ENCODE measurements at regions not wholly inside any gene's neighbourhood (a gene's known extent, or its start where the extent isn't known, plus 50 kb on each side); places are given as distances from the start of the nearest gene placed in this dataset.

DNA sequence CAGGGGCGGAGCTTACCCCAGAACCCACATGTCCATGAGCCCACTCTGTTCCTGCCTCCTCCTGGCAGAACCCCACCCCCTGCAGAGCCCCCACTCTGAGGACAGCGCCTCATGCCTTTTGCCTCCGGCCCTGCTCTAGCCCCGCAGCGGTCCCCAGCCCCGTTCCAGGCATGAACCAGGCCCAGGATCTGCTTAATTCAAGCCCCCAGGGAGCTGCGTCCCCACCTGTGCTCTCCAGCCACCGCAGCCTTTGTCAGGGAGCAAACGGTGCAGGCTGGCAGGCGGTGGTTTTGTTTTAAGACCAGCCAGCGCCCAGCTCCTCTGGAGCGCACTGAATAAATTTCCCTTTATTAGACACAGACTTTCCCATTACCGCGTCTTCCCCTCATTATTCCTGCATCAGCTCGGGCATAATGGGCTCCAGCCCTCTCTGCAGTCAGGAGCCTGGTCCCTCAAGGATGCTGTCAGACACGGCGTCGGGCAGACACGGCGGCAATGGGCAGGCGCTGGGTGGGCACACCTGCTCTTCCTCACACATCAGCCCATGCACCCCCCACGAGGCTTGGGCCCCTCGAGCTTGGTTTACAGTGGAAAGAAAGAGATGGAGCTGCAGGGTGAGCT lies 137.6 kb downstream of the OLFM1 start:
- FAIRE-seq: no peak
- DNase-seq (ENCODE audit: insufficient read length, low spot score): no peak

DNA sequence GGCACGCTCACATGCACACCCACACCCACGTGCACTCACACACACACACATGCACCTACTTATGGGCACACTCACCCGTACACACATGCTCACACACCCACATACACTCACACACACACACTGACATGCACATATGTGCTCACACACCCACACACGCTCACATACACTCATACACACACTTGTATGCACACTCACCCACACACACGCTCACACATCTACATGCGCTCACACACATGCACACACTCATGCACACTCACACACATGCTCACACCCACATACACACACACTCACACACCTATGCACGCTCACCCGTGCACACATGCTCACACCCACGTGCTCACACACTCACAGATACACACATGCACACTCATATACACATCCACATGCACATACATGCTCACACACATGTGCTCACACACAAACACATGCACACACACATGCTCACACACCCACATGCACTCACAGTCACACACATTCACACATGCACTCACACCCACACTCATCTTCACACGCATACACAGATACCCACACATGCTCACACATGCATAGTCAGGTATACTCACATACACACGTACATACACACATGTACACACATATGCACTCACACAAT lies 138.3 kb downstream of the OLFM1 start:
- DNase-seq (ENCODE audit: insufficient read length, low spot score): no peak
- FAIRE-seq: no peak
- no peak for TF ChIP-seq CTCF (IDR thresholded peaks at IDR 0.05; ENCODE audit: insufficient read depth, missing control alignments)

More for the DNA sequence above, 137.6 kb downstream of the OLFM1 start:
- no peak for TF ChIP-seq CTCF (IDR thresholded peaks at IDR 0.05; ENCODE audit: insufficient read depth, missing control alignments)

DNA sequence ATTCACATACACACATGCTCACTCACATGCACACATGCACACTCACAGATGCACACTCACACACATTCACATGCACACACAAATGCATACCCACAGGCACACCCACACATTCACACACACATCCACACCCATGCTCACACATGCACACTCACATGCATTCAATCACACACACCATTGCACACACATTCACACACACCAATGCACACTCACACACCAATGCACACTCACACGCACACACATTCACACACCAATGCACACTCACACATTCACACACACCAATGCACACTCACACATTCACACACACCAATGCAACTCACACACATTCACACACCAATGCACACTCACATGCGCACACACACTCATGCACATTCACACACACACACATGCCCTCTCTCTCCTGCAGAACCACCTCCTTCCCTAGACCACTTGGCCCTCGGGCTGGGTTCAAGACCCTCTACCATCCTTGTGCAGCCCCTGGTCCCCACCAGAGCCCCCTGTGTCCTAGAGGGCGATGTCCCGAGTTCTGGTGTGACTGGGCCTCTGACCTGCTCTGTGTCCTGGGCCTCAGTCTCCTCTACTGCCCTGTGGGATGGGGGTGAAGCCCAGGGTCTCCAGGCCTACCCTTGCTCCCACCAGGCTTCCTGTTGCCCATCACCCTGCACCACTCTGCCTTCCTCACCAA lies 139.0 kb downstream of the OLFM1 start:
- DNase-seq (ENCODE audit: insufficient read length, low spot score): no peak
- no peak for TF ChIP-seq CTCF (IDR thresholded peaks at IDR 0.05; ENCODE audit: insufficient read depth, missing control alignments)
- no peak for FAIRE-seq

DNA sequence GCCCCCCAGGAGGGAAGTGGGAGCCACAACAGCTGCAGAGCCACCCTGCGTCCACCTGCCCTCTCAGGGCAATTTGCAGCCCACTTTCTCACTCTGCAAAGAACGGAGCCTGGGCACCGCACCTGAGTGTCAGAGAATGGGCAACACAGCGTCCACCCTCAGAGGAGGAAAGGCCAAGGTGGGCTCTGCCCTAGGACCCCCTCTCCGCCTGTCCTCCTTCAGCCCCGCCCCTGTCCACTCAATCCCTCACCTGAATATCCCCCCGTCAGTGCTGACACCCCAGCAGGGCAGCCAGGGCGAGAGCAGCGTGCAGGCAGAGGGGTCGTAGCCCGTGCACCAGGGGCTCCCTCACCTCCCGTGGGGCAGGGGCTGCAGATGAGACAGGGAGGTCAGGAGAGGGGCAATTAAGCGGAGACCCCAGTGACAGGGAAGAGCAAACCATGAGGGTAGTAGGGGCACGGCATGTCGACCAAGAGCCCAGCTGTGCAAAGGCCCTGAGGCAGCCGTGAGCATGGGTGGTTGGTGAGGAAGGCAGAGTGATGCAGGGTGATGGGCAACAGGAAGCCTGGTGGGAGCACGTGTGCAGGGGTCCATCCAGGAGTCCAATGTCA lies 140.3 kb downstream of the OLFM1 start:
- FAIRE-seq: no peak
- TF ChIP-seq CTCF (IDR thresholded peaks at IDR 0.05; ENCODE audit: insufficient read depth, missing control alignments): no peak

DNA sequence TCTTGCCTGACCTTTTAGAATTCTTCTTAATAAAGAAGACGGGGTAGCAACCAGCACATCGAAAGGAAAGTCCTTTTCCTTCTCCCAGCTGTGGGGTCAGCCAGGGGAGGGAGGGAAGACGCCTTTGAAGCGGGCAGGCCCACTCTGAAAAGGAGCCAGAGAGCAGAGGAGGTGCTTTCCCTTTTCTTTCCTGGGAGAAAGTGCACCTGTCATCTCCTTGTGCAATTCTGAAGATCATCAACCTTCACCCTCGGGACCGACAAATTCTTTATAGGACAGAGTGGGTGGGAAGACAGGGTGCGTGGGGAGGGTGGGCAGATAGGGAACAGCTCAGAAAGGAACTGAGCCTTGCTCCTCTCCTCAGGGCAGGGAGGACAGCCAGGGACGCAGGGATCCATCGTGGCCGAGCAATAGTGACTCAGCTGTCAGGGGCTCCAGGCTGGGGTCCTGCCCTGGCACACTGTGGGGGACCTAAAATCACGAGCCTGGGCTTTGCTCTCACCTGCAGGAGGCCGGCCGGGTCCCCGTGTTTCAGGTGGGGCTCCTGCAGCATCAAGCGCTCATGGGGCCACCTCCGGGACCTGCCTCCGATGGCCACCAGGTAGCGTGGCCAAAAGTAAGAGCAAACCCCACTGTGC lies 141.0 kb downstream of the OLFM1 start:
- DNase-seq (ENCODE audit: insufficient read length, low spot score) (no peak), FAIRE-seq (no peak)
- no peak for TF ChIP-seq CTCF (IDR thresholded peaks at IDR 0.05; ENCODE audit: insufficient read depth, missing control alignments)

More for the DNA sequence above, 140.3 kb downstream of the OLFM1 start:
- DNase-seq (ENCODE audit: insufficient read length, low spot score): no peak

- no peak for DNase-seq (ENCODE audit: insufficient read length, low spot score)
- TF ChIP-seq CTCF (IDR thresholded peaks at IDR 0.05; ENCODE audit: insufficient read depth, missing control alignments): no peak
- FAIRE-seq: no peak
Measured at GRCh38 chr9:135228983-135229625, 141.6 kb downstream of the OLFM1 start.

Measured in D721Med (cell line).